GM12892 (cell line): ENCODE measurements at regions not wholly inside any gene's neighbourhood (a gene's known extent, or its start where the extent isn't known, plus 50 kb on each side); places are given as distances from the start of the nearest gene placed in this dataset.
A peak's percentile ranks its signal among the peaks of the same experiment; 100 is the strongest.

Source experiments
- POLR2A ChIP-seq: IDR thresholded peaks from 2 replicates; pipeline ENCODE4 v1.6.1; 2011; ENCODE audit warnings: low read depth, low read length, control low read depth
- POLR2AphosphoS5 ChIP-seq: IDR thresholded peaks from 2 replicates; pipeline ENCODE4 v1.6.1; 2011; ENCODE audit warnings: low read depth, low read length, control low read depth
- TAF1 ChIP-seq: IDR thresholded peaks from 2 replicates; pipeline ENCODE4 v1.6.1; 2011; ENCODE audit warnings: low read depth, mild to moderate bottlenecking, control low read depth, low read length, borderline replicate concordance

GRCh38 chr15:99504071-99504822, 61.5 kb upstream of the MEF2A start:
- TF ChIP-seq POLR2A (no peak), POLR2AphosphoS5 (0 out of 2 replicates have a peak, but pooled peaks have one; percentile 13), TAF1 (no peak; the same call in 1 of the 2 replicates)
